ENCODE measurements at regions not wholly inside any gene's neighbourhood (a gene's known extent, or its start where the extent isn't known, plus 50 kb on each side); places are given as distances from the start of the nearest gene placed in this dataset.

DNA sequence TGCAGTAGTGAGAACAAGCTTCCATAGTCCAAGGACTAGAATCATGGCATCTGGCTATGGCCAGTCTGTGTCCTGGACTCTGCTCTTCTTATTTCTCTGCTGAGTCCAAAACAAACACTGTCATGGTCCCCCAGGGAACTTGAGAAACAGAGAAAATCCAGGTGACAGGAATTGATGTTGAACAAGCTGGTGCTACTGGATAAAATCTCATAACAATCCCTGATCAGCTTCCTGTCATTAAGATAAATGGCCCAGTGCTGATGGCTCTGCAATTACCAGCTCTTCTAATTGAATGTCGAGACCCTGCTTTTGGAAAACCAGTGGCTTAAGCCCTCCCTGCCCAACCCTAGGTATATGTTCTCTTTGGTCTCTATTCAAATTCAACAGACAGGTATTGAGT lies 58.8 kb upstream of the ARHGAP36 start:
- no peak for DNase-seq (ENCODE audit: low spot score)
- no peaks in the 10 kb centered on the region for H3K36me3 ChIP-seq (ENCODE audit: insufficient read depth, low read length)
- H3K27ac ChIP-seq (ENCODE audit: low read depth, low read length, poor library complexity, severe bottlenecking), result no peak overlapping the region
- ChIA-PET CTCF (ENCODE audit: unreplicated experiment) (no interaction called here), POLR2A (no interaction called here)
- no peak for TF ChIP-seq EZH2phosphoT487 (IDR thresholded peaks at IDR 0.05; ENCODE audit: borderline replicate concordance, low read depth, low read length)
- TF ChIP-seq, protein P1, sequence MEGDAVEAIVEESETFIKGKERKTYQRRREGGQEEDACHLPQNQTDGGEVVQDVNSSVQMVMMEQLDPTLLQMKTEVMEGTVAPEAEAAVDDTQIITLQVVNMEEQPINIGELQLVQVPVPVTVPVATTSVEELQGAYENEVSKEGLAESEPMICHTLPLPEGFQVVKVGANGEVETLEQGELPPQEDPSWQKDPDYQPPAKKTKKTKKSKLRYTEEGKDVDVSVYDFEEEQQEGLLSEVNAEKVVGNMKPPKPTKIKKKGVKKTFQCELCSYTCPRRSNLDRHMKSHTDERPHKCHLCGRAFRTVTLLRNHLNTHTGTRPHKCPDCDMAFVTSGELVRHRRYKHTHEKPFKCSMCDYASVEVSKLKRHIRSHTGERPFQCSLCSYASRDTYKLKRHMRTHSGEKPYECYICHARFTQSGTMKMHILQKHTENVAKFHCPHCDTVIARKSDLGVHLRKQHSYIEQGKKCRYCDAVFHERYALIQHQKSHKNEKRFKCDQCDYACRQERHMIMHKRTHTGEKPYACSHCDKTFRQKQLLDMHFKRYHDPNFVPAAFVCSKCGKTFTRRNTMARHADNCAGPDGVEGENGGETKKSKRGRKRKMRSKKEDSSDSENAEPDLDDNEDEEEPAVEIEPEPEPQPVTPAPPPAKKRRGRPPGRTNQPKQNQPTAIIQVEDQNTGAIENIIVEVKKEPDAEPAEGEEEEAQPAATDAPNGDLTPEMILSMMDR (conservative IDR thresholded peaks at IDR 0.05; ENCODE audit: low read length), result no peak
- intact Hi-C loops (cut with micrococcal nuclease; ENCODE audit: unreplicated experiment), result loop anchor here (5.0 kb wide), 1 partner anchor 633 kb away; no protein-coding TSS in a partner anchor
- H3K9me3 ChIP-seq (ENCODE audit: low read length), result no peaks in the 10 kb centered on the region
- no peak overlapping the region for H2AFZ ChIP-seq (ENCODE audit: low read length)
- H4K20me1 ChIP-seq (ENCODE audit: insufficient read depth, low read length), result no peaks in the 10 kb centered on the region
- H3K9me2 ChIP-seq (ENCODE audit: insufficient read depth, low read length), result no peaks in the 10 kb centered on the region
- no TSS peak for BruUV-seq (replicated peaks)
- no peaks in the 10 kb centered on the region for H3K79me2 ChIP-seq (ENCODE audit: insufficient read depth, low read depth, low read length)
- no peaks in the 10 kb centered on the region for H3K4me1 ChIP-seq (ENCODE audit: insufficient read depth, low read length, poor library complexity, severe bottlenecking)
- no peak overlapping the region for H3K4me2 ChIP-seq (ENCODE audit: low read length)
- no peak overlapping the region for H3K4me3 ChIP-seq (ENCODE audit: low read depth, low read length, poor library complexity, severe bottlenecking)

All from OCI-LY7 (cell line).